ENCODE measurements at regions not wholly inside any gene's neighbourhood (a gene's known extent, or its start where the extent isn't known, plus 50 kb on each side); places are given as distances from the start of the nearest gene placed in this dataset.
A peak's percentile ranks its signal among the peaks of the same experiment; 100 is the strongest.

GRCh38 chr4:64893205-64893604 lies 484.0 kb upstream of the TECRL start:
- H3K4me3 Mint-ChIP-seq: no peak overlapping the region
- no peak overlapping the region for H3K27ac Mint-ChIP-seq
- H3K4me1 Mint-ChIP-seq: no peaks in the 10 kb centered on the region
- no peak for DNase-seq
- no peaks in the 10 kb centered on the region for H3K36me3 Mint-ChIP-seq (ENCODE audit: low read depth)
- ChIA-PET CTCF (no interaction called here), POLR2A (no interaction called here)
- H3K9me3 Mint-ChIP-seq: peaks cover 3% of the 10 kb centered on the region
- no peaks in the 10 kb centered on the region for H3K27me3 Mint-ChIP-seq

GRCh38 chr4:64889906-64890610 lies 480.8 kb upstream of the TECRL start:
- no peak overlapping the region for H3K27ac Mint-ChIP-seq
- no peaks in the 10 kb centered on the region for H3K27me3 Mint-ChIP-seq
- no peak for DNase-seq
- no peak overlapping the region for H3K4me3 Mint-ChIP-seq
- H3K36me3 Mint-ChIP-seq (ENCODE audit: low read depth): no peaks in the 10 kb centered on the region
- ChIA-PET CTCF (no interaction called here), POLR2A (no interaction called here)
- peaks cover 7% of the 10 kb centered on the region for H3K9me3 Mint-ChIP-seq
- H3K4me1 Mint-ChIP-seq: peaks cover 6% of the 10 kb centered on the region

GRCh38 chr4:64883087-64883807 lies 474.0 kb upstream of the TECRL start:
- H3K27me3 Mint-ChIP-seq: no peaks in the 10 kb centered on the region
- H3K4me3 Mint-ChIP-seq: peak overlapping the region; percentile 41
- no peaks in the 10 kb centered on the region for H3K36me3 Mint-ChIP-seq (ENCODE audit: low read depth)
- peaks cover 8% of the 10 kb centered on the region for H3K9me3 Mint-ChIP-seq
- ChIA-PET CTCF (no interaction called here), POLR2A (no interaction called here)
- H3K27ac Mint-ChIP-seq: peak overlapping the region; percentile 91
- DNase-seq: peak; percentile 27
- H3K4me1 Mint-ChIP-seq: peaks cover 29% of the 10 kb centered on the region

GRCh38 chr4:64882311-64883086 lies 473.2 kb upstream of the TECRL start:
- Mint-ChIP-seq H3K9me3 (peaks cover 8% of the 10 kb centered on the region), H3K4me3 (peak overlapping the region; percentile 41), H3K4me1 (peaks cover 26% of the 10 kb centered on the region), H3K36me3 (ENCODE audit: low read depth) (no peaks in the 10 kb centered on the region), H3K27me3 (no peaks in the 10 kb centered on the region), H3K27ac (peak overlapping the region; percentile 91)
- ChIA-PET CTCF (no interaction called here), POLR2A (no interaction called here)
- DNase-seq: no peak

- ChIA-PET CTCF (no interaction called here), POLR2A (no interaction called here)
- Mint-ChIP-seq H3K36me3 (ENCODE audit: low read depth) (no peaks in the 10 kb centered on the region), H3K4me3 (no peak overlapping the region), H3K4me1 (peaks cover 23% of the 10 kb centered on the region), H3K9me3 (peaks cover 5% of the 10 kb centered on the region), H3K27ac (no peak overlapping the region), H3K27me3 (no peaks in the 10 kb centered on the region)
- DNase-seq: no peak
Measured at GRCh38 chr4:64880557-64880956, 471.3 kb upstream of the TECRL start.

GRCh38 chr4:64876021-64876420 lies 466.8 kb upstream of the TECRL start:
- DNase-seq: no peak
- Mint-ChIP-seq H3K36me3 (ENCODE audit: low read depth) (no peaks in the 10 kb centered on the region), H3K27me3 (no peaks in the 10 kb centered on the region), H3K4me1 (no peaks in the 10 kb centered on the region), H3K27ac (no peak overlapping the region), H3K9me3 (peaks cover 6% of the 10 kb centered on the region), H3K4me3 (no peak overlapping the region)
- ChIA-PET CTCF (no interaction called here), POLR2A (no interaction called here)

GRCh38 chr4:64870558-64870957 lies 461.3 kb upstream of the TECRL start:
- H3K4me3 Mint-ChIP-seq: no peak overlapping the region
- no peaks in the 10 kb centered on the region for H3K27me3 Mint-ChIP-seq
- no peak overlapping the region for H3K27ac Mint-ChIP-seq
- POLR2A ChIA-PET: no interaction called here
- H3K4me1 Mint-ChIP-seq: no peaks in the 10 kb centered on the region
- H3K36me3 Mint-ChIP-seq (ENCODE audit: low read depth): no peaks in the 10 kb centered on the region
- peaks cover 8% of the 10 kb centered on the region for H3K9me3 Mint-ChIP-seq
- CTCF ChIA-PET: no interaction called here
- DNase-seq: no peak

GRCh38 chr4:64857815-64858214 lies 448.6 kb upstream of the TECRL start:
- H3K4me3 Mint-ChIP-seq: no peak overlapping the region
- ChIA-PET CTCF (no interaction called here), POLR2A (no interaction called here)
- H3K36me3 Mint-ChIP-seq (ENCODE audit: low read depth): no peaks in the 10 kb centered on the region
- DNase-seq: no peak
- H3K27ac Mint-ChIP-seq: no peak overlapping the region
- no peaks in the 10 kb centered on the region for H3K4me1 Mint-ChIP-seq
- no peaks in the 10 kb centered on the region for H3K27me3 Mint-ChIP-seq
- H3K9me3 Mint-ChIP-seq: no peaks in the 10 kb centered on the region

- Mint-ChIP-seq H3K27ac (no peak overlapping the region), H3K27me3 (no peaks in the 10 kb centered on the region), H3K4me3 (no peak overlapping the region), H3K4me1 (no peaks in the 10 kb centered on the region), H3K9me3 (no peaks in the 10 kb centered on the region), H3K36me3 (ENCODE audit: low read depth) (no peaks in the 10 kb centered on the region)
- ChIA-PET POLR2A (no interaction called here), CTCF (no interaction called here)
- no peak for DNase-seq
Measured at GRCh38 chr4:64857198-64857597, 447.9 kb upstream of the TECRL start.

- Mint-ChIP-seq H3K27ac (no peak overlapping the region), H3K9me3 (peaks cover 5% of the 10 kb centered on the region), H3K27me3 (no peaks in the 10 kb centered on the region), H3K36me3 (ENCODE audit: low read depth) (no peaks in the 10 kb centered on the region), H3K4me3 (no peak overlapping the region), H3K4me1 (no peaks in the 10 kb centered on the region)
- DNase-seq: no peak
- POLR2A ChIA-PET: no interaction called here
- CTCF ChIA-PET: no interaction called here
Measured at GRCh38 chr4:64846417-64846816, 437.2 kb upstream of the TECRL start.

- Mint-ChIP-seq H3K36me3 (ENCODE audit: low read depth) (no peaks in the 10 kb centered on the region), H3K27me3 (no peaks in the 10 kb centered on the region), H3K9me3 (no peaks in the 10 kb centered on the region), H3K27ac (no peak overlapping the region), H3K4me1 (no peaks in the 10 kb centered on the region), H3K4me3 (no peak overlapping the region)
- DNase-seq: no peak
- CTCF ChIA-PET: no interaction called here
- POLR2A ChIA-PET: no interaction called here
Measured at GRCh38 chr4:64829749-64830148, 420.5 kb upstream of the TECRL start.

GRCh38 chr4:64824591-64824990 lies 415.3 kb upstream of the TECRL start:
- ChIA-PET POLR2A (no interaction called here), CTCF (no interaction called here)
- DNase-seq: no peak
- no peak overlapping the region for H3K4me3 Mint-ChIP-seq
- H3K4me1 Mint-ChIP-seq: no peaks in the 10 kb centered on the region
- H3K27ac Mint-ChIP-seq: no peak overlapping the region
- no peaks in the 10 kb centered on the region for H3K27me3 Mint-ChIP-seq
- H3K9me3 Mint-ChIP-seq: no peaks in the 10 kb centered on the region
- no peaks in the 10 kb centered on the region for H3K36me3 Mint-ChIP-seq (ENCODE audit: low read depth)

- no peaks in the 10 kb centered on the region for H3K36me3 Mint-ChIP-seq (ENCODE audit: low read depth)
- ChIA-PET CTCF (no interaction called here), POLR2A (no interaction called here)
- no peak for DNase-seq
- H3K27ac Mint-ChIP-seq: no peak overlapping the region
- no peaks in the 10 kb centered on the region for H3K27me3 Mint-ChIP-seq
- H3K9me3 Mint-ChIP-seq: no peaks in the 10 kb centered on the region
- no peaks in the 10 kb centered on the region for H3K4me1 Mint-ChIP-seq
- no peak overlapping the region for H3K4me3 Mint-ChIP-seq
Measured at GRCh38 chr4:64822405-64822804, 413.2 kb upstream of the TECRL start.

Data from activated CD4-positive, alpha-beta T cell treated with anti-CD3 and anti-CD28 coated beads, Interleukin-2, amount 10 ng/mL, durations not matched to agents 7 days and 5 days (primary cell).